ENCODE measurements at regions not wholly inside any gene's neighbourhood (a gene's known extent, or its start where the extent isn't known, plus 50 kb on each side); places are given as distances from the start of the nearest gene placed in this dataset.

DNA sequence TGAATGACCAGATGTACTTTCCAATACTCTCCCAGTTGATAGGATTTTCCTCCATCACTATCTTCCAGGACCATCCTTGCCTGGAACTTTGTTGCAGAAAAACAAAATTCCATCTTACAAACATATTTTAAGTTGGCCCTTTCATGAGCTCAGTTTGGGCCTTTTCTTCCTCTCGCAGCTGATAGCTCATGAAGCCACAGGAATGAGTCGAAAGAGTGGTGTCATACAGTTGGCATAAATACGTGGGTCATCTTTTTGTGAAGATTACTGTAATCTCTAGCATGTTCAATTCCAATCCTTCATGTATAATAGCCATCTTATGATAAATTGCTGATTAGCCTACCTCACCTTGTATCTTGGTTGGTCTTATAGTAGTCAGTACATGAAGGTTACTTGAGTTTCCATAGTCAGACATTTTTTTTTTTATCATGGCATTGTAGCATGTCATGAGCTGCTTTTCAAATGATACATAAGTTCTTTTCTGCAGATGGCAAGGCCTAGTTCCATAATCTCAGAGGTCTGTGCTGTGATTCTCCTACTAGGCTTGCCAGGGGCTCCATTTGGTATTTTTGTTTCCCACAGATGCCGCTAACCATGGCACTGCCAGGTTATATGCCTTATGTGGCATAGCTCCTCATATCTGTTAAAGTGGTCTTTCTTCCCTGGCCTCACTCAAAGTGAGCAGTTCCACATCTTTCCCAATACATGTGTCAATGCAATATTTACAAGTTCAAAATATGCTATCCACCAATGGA is 380.6 kb upstream of the DCN start:
- DNase-seq = no peak

DNA sequence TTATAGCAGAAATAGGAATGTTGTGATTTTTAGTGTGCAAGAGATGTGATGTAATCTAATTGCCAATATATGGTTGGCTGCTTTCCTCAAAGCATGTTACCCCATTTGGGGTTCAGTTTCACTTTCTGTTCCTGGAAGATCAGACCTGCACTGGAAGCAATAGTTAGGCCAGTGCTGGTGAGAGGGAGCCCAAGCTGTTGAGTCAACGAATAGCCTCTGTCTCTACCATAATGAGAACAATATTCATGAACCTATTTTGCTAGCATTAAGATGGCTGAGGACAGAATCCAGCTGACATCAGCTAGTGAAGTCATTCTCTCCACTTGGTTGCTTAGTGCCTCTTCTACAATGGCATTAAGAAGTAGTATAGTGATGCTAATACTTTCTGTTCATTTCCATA is 379.9 kb upstream of the DCN start:
- DNase-seq = no peak

DNA sequence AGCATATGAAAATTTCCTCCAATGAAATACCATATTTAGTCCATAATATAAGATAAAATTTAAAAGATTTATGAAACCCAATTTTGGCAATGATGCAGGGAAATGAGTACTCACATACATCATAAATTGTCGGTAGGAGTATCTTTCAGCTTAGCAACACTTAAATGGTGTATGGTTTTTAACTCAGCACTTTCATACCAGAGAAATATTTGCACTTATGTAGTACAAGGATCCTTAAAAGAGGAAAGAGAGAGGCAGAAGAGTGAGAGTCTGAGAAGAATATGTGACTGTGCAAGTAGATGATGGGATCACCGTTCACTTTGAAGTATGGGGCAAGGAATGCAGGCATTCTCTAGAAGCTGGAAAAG is 379.3 kb upstream of the DCN start:
- DNase-seq = no peak

DNA sequence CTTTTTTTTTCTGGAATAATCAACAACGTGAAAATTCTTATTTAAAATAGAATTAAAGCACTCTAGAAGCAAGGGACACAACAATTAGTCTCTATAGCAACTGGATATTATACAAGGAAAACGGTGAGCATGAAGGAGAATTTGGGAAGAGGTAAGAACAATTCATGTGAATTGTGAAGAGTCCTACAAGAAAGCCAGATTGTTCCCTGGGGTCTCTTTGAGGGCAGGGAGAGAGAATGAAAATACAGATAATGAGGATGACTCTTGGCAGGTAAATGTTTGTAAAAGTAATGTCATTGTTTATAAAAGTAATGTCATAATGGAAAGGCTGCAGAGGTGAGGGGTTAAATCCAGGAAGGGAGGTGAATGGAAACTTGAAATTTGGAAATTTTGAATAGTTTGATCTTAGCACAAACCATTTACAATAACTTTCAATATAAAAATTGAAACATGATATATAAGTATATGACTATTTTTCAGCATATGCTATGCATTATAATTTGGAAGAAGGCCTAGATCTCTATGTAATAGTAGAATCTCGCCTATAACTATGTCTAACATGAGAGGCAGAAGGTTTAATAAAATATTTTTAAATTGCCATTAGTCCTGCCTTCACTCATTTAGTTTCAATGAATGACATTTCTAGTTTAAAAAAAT is 378.8 kb upstream of the DCN start:
- no peak for DNase-seq

DNA sequence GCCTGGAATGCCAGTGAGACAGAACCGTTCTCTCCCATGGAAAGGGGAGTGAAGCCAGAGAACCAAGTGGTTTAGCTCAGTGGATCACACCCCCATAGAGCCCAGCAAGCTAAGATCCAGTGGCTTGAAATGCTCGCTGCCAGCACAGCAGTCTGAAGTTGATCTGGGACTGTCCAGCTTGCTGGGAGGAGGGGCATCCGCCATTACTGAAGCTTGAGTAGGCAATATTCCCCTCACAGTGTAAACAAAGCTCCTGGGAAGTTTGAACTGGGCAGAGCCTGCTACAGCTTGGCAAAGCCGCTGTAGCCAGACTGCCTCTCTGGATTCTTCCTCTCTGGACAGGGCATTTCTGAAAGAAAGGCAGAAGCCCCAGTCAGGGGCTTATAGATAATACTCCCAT is 374.3 kb upstream of the DCN start:
- no peak for DNase-seq

DNA sequence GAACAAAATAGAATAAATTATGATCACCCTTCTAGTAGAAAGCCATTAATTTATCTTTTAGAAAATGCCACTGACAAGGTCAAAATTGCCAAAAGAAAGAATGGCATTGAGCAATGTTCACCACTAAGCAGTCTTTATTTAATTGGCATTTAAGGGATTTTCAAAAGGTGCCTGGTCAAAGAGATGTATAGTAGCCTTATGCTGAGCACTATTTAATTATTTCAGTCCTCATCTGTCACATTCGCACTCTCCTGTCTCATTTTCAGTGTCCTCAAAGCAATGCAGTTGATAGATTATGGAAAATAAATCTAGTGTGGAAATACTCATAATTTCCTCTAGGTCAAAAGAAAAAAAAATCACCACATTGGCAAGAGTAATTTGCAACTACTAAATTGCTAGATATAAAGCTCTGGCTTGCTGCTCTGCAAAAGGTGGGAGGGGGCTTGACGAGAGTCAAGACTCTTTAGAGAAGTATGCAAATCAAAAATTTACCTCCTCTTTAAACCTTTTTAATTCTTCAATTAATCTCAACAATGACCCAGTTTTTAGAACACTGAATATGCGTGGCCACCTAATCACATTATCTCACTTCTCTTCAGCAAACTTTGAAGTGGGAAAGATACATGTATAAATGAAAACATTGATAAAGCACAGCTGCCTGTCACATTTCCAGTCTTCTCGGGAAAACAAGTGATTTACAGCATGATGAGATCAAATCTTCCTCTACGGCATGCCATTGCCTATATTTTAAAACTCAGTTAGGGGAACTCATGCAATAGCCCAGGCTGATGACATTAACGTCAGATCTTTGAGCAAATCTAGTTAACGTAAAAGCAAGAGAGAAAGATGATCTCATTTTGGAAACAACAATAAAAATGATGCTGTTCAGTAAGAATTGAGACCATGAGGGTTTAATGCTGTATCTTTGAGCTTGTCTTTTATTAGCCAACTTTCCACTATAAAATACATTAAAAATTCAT is 373.1 kb upstream of the DCN start:
- no peak for DNase-seq

DNA sequence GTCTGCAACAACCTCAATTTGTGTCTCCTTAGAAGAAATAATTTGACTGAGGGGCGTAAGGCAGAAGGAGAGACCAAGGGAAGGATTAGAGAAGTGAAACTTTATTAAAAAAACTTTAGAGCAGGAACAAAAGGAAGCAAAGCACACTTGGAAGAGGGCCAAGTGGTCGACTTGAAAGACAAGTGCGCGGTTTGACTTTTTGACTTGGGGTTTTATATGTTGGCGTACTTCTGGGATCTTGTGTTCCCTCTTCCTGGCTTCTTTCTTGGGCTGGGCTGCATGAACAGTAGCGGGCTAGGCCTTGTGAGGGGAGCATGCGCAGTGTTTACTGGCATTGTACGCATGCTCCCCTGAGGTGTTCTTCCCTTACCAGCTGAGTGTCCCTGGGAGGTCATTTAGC is 369.3 kb upstream of the DCN start:
- DNase-seq = no peak

DNA sequence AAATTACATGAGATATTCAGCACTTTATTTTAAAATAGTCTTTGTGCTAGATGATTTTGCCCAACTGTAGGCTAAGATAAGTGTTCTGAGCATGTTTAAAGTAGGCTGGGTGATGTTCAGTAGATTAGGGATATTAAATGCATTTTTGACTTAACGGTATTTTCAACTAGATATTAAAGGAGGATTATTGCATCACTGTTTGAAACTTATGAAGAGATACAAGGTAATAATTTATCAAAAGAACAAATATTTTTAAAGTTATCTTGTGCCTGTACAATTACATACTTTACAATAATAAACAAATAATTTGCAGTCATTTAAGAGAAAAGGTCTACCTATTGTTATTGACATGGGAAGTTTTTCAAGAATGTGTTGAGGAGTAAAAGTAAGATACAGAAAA is 368.6 kb upstream of the DCN start:
- DNase-seq = no peak

DNA sequence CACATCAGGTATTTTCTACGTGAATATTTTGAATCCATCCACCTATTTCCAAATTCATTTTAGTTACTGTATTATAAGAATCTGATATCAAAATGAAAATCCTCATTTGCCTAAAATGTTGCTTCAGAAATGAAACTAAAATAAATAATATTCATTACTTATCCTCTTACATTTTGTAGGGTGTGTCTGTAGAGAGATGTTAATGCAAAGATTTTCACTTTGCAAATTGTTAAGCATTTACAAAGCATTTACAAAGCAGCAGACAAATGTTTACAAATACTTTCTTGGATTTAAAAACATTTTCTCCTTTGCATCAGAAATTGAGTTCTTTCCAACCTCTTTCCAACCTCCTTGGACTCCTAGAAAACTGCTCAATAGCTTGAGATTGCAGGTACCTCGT is 360.0 kb upstream of the DCN start:
- DNase-seq = no peak

DNA sequence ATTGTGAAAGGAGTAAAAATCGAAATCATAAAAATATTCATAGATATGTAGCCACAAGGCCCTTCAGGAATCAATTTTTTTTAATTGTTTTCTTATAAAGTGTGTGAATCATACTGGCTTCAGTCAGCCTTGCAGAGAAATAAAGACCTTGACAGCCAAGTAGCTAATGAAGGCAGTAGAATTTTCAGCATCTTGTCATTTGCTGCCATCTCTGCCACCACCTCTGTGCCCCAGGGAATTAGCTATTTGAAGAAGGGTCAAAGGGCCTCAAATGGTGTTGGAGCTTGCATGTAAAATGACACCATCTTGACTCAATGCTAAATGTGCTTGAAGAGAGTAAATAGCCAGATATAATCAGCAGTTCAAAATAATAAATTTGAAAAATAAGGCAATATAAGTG is 359.4 kb upstream of the DCN start:
- DNase-seq = no peak

DNA sequence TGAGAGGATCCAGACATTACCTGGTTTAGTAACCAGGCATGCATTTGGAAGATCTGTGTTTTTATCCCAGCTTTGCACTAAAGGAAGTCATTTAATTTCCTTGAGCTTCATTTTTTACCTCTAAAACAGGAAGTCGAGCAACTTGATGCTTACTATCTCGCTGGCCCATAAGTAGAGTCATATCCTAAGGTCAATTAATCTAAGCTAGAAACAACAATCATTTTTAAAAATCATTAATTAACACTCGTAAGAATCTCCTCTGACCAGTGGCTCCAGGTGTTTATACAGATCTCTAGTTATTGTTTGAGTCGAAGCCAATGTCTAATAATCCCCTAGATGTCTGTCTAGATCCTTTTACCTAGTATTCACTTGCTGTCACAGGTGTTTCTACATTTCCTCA is 355.8 kb upstream of the DCN start:
- DNase-seq = no peak

DNA sequence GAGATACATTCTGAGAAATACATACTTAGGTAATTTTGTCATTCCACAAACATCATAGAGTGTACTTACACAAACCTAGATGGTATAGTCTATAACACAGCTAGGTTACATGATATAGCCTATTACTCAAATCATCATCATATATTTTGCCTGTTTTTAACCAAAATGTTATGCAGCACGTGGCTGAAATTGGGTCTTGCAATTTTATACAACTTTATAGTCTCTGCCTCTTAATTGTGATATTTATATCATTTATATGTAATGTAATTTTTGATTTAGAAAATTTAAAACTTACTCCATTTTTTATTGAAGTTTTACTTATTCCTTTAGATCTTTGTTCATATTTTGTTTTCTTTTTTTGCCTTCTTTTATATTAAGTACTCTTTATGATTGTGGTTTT is 350.7 kb upstream of the DCN start:
- DNase-seq = no peak

DNA sequence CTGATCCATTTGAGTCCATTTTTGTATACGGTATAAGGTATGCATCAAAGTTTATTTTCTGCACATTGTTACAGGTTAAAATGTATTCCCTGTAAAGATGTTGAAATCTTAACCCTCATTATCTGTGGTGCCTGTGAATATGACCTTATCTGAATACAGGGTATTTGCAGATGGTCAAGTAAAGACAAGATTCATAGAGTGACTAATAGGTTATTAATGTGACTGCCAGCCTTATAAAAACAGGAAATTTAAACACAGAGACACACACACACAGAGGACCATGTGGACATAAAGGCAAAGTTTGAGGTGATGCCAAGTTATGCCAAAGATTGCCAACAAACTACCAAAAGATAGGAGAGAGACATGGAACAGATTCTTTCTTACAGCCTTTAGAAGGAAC is 347.2 kb upstream of the DCN start:
- peak; percentile 93 for DNase-seq

DNA sequence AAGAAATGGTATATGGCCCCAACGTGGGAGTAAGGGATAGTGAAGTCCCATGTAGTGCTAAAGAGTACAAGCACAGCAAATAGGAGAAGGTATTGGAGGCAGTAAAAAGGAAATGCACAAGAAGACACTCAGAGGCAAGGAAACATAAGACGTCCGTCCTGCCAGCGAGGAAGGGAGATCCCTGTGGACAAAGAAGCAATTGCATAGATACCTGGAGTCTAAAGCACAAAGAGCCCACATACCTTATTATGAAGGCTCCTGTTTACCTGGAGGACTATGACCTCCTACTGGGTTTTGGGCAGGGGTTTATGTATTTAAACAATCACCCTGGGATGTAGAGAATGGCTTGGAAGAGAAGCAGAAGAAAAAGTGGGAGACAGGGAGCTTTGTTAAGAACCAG is 341.2 kb upstream of the DCN start:
- DNase-seq = no peak

DNA sequence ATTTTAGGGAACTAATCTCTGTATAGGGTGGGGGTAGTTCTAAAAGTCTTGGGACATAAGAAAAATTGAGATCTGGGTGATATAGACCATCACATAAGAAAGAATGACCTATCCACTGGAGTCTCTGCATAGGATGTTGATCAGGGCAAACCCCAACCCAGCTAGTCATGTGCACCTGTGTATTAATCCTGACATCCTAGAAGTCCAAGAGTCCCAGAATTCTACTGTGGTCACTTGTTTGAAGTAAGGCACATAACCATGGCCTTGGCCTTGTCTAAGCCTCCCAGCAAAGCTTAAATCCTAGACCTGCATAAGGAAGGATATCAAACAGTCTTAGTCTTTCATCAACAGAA is 334.1 kb upstream of the DCN start:
- DNase-seq = no peak

DNA sequence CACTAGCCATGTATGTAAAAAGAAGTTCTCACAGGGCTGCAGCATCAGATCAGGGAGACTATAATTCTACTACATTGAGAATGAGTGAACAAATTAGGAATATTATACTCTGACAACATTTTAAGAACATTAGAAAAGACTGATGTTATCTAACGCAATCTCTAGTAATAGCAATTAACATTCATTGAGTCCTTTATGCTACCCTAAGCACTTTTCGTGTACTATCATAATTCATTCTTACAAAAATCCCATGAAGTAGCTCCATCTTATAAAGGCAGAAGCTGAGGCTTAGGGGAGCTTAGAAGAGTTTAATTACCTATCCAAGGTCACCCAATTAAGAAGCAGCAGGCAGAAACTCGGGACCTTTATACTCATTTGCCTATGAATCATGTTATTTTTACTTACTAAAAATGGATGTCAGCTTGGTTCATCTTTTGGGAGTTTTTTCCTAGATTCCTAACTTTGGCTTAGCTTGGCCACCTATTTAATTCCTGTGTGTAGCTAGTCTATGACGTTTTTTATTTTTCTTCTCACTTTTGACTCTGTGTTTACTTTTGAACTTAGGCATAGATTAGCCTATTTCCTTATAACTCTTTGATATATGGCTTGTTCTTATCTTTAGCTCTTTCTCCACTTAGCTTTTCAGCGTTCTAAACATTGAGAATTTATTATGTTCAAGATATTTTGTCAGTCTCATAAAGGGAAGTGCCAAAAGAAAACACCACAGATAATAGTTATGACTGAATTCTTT is 333.5 kb upstream of the DCN start:
- no peak for DNase-seq

DNA sequence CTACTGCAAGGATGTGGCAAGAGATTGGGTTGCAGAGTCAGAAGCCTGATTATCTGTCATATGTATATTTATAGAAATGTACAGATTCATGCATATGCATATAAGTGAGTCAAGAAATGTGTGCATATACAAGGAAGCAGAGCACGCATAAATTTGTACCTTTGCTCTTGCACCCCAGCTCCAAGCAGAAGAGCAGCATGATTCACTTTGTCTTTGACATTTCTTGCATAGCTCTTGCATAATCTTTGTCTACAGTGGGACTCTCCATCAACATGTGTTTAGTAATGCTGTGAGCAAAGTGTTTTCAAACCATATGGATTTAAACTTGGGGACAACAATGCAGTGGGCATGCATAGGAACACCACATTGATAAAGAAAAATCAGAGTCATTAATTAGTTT is 330.7 kb upstream of the DCN start:
- DNase-seq = no peak

DNA sequence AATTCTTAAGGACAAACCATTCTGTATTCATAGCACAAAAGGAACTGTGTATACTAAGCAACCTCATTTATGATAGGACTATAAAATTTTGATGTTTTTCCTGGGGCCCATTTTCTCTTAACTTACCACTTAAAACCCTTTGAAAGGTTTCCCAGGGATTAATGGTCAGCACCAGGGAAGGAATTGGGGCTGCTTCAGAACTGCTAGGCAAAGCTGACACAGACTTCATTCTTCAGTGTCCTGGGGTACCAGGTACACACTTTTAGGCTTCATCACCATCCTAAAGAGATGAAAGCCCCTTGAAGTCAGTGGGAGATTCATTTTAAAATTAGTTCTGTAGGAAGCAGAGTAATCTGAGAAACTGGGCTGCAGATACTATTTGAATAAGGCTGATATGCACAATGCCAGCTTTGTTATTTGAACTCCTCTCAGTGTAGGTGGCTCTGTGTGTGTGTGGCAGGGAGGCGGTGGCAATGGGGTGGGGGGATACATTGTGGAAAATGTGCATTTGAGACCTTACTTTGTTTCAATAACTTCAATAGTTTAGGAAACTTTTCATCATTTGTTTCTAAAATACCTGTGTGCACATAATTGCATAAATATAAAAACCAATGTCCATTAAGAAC is 329.3 kb upstream of the DCN start:
- no peak for DNase-seq

DNA sequence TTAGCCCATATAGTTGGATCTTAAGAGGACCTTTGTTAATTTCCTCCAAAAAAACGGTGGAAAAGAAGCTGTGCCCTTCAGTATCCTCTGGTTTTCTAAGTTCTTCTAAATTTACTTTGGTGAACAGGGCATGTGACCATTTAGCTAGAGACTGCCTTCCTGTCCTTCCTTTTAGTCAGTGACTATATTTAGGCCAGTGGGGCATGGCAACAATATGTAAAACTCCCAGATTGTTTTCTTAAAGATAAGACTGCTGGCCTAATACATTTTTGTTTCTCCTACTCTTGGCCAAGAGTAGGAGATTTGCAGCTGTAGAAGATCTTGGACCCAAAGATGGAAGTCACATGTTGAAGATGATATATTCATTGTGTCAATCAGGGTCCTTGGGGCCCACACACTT is 325.1 kb upstream of the DCN start:
- DNase-seq = no peak

DNA sequence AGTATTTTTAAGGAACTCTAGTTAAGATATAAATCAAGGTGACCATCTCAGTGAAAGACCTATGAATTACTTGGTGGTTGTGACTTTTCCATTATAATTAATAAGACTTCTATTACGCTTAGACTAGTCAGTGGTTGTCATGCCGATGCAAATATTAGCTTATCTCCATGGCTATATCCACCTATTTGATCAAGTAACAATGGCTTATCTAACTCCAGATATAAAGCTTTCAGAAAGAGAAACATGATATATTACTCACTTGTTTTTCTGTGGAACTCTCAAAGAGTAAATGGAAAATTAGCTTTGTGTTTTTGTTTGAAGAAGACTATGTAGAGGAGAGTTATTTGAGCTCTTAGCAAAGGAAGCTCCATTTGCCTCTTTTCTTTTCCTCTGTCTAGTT is 323.8 kb upstream of the DCN start:
- DNase-seq = no peak

DNA sequence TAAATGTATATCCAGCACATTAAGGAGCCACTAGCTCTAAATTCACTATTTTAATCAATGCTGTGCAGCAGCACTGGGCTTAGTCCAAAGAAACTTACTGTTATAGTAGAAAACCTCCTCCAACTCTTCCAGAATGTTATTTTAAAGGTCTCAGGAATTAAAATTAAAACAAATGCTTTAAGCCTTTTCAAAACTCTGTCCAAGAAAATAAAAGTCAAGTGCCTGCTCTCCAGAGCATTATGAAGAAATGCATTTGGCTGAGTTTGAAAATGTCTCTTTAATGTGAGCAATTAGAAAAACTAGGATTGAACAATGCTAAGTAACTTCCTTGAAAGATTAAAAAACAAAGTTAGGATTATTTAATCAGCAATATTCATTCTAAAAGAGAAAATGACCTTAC is 322.4 kb upstream of the DCN start:
- no peak for DNase-seq

DNA sequence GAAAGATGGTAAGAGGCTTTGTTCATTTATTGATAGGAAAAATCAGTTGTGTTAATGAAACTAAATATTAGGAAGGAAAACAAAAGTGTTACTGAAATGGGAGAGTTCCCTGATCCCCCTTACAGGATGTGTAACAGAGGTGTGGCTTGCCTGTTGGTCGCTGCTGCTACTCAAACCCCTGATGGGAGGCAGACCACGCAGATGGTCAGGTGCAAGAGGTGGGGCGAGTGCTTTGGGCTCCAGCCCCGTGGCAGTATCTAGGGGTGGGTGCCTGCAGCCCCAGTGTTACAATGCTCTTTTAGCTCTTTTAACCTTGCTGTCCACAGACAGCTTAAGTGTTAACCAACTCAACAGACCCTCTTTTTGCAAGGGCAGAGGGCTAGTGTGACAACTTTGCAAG is 319.6 kb upstream of the DCN start:
- no peak for DNase-seq

DNA sequence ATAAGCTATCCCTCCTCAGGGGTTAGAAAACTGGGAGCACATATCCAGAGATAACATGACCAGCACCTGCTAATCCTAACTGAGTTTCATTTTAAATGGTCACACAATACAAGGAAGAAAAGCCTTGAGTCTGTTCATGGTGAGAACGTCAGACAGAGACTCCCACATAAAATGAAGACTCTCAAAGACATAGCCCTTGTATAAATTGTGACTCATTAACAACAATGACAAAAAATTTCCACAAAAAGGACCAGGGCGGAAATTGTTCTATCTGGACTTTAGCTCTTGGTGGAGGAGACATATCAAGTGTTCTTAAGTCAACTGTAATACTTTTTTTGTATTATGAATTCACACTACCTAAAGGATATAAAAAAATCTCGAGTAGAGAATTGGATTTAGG is 313.7 kb upstream of the DCN start:
- no peak for DNase-seq

Measured in T1000 (cell line).